ENCODE measurements at regions not wholly inside any gene's neighbourhood (a gene's known extent, or its start where the extent isn't known, plus 50 kb on each side); places are given as distances from the start of the nearest gene placed in this dataset.

- TF ChIP-seq CTCF (IDR thresholded peaks at IDR 0.05; ENCODE audit: insufficient read depth, low read length), result no peak
- no peak overlapping the region for H3K4me3 ChIP-seq (ENCODE audit: low read depth, low read length)
Measured at GRCh38 chr20:46798430-46798829, 89.0 kb downstream of the SLC2A10 start.

DNA sequence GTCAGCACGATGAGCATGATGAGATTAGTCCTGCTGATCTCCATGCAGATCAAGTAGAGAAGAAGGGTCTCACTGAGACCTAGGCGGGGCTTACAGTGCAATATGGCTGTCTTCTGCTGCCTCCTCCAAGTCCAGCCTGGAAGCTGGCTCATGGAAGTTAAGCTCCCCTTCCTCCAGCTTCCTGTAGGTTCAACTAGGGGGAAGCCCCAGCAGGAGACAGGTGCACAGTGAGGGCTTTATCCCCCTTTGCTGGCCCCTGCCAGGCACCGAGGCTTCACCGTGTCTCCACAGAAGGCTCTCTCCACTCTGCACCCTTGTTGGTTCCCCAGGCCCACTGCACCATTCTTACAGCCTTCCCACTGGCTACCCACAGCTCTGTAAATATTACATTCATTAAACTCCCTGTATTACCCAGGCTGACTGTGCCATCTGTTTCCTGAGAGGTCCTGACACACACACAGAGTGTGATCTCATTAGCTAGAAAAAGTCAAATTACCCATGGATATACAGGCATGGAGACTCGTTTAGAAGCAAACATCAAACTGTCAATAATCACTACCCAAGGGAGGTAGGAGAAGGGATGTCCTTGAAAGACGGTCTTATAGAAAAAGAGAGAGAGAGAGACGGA lies 90.4 kb downstream of the SLC2A10 start:
- TF ChIP-seq CTCF (IDR thresholded peaks at IDR 0.05; ENCODE audit: insufficient read depth, low read length), result no peak
- DNase-seq (ENCODE audit: low read depth), result no peak

More at GRCh38 chr20:46798430-46798829, 89.0 kb downstream of the SLC2A10 start:
- no peak for DNase-seq (ENCODE audit: low read depth)

DNA sequence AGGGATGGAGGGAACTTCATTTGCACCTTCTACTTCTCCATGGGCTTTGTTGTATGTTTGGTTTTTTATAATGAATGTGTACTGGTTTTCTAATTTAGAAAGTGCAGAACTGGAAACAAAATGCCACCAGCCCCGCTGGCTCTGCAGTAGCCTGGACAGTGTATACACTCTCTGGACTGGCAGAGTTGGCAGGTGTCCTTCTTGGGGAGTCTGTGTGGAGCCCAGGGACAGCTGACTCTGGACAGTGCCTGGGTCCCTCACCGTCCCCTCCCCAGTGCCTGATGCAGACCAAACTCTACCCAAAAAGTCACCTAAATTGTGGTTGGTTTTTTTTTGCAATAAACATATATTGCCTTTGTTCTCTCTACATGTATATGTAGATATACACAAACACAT lies 91.0 kb downstream of the SLC2A10 start:
- no peak for DNase-seq (ENCODE audit: low read depth)
- no peak overlapping the region for H3K4me3 ChIP-seq (ENCODE audit: low read depth, low read length)
- no peak for TF ChIP-seq CTCF (IDR thresholded peaks at IDR 0.05; ENCODE audit: insufficient read depth, low read length)

More for the DNA sequence above, 90.4 kb downstream of the SLC2A10 start:
- H3K4me3 ChIP-seq (ENCODE audit: low read depth, low read length), result no peak overlapping the region

- DNase-seq (ENCODE audit: low read depth), result no peak
Measured at GRCh38 chr20:46801003-46801702, 91.7 kb downstream of the SLC2A10 start.

DNA sequence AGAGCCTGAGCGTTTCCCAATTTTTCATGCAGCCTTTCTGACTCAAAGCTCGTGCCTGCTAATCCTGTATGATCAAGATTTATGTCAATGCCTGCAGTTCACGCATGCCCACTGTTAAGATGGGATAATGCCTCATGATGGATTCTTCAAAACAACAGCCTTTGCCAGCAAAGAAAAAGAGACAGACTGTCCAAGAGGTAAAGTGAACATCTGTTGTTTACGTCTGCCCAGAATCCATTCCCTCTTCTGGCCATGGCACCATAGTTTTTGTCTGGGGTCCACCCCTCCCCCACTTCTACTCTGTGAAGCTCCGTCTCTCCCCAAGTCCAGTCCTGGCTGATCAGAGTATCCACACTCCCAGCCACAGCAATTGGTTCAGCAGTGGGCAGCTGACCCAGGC lies 91.9 kb upstream of the EYA2 start:
- no peak for TF ChIP-seq CTCF (IDR thresholded peaks at IDR 0.05; ENCODE audit: insufficient read depth, low read length)
- no peak overlapping the region for H3K4me3 ChIP-seq (ENCODE audit: low read depth, low read length)
- no peak for DNase-seq (ENCODE audit: low read depth)

More at GRCh38 chr20:46801003-46801702, 91.7 kb downstream of the SLC2A10 start:
- no peak overlapping the region for H3K4me3 ChIP-seq (ENCODE audit: low read depth, low read length)
- TF ChIP-seq CTCF (IDR thresholded peaks at IDR 0.05; ENCODE audit: insufficient read depth, low read length), result no peak

- no peak for DNase-seq (ENCODE audit: low read depth)
- H3K4me3 ChIP-seq (ENCODE audit: low read depth, low read length), result no peak overlapping the region
- TF ChIP-seq CTCF (IDR thresholded peaks at IDR 0.05; ENCODE audit: insufficient read depth, low read length), result no peak
Measured at GRCh38 chr20:46803123-46804020, 91.3 kb upstream of the EYA2 start.
